ENCODE measurements at regions not wholly inside any gene's neighbourhood (a gene's known extent, or its start where the extent isn't known, plus 50 kb on each side); places are given as distances from the start of the nearest gene placed in this dataset.

DNA sequence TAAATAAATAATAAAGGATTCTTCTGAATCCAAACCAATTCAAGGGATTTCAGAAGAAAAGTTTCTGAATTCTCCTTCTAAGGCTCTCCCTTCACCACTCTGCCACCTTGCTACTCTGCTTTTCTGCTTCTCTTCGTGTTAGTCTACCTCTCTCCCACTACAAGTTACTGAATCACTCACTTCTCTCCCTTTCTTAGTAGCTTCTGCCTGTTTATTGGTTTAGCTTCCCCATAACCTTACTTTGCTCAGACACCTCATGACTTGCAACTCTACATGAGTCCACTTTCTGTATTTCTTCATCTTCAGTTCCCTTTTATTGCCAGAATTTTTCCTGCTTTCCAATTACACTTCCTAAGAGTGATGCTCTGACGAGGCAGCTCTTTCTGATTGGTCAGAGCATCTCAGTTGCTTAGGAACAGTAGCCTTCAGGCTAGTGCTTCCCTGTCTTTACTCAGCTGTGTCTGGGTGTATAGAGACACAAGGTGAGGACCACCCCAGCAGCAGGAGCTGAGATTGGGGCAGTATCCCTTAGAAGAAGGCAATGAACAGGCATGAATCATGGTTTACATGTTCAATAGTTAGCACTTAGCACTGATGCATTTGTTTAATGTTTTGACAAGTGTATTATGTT is 144.6 kb downstream of the SLC30A10 start:
- TF ChIP-seq, protein P1, sequence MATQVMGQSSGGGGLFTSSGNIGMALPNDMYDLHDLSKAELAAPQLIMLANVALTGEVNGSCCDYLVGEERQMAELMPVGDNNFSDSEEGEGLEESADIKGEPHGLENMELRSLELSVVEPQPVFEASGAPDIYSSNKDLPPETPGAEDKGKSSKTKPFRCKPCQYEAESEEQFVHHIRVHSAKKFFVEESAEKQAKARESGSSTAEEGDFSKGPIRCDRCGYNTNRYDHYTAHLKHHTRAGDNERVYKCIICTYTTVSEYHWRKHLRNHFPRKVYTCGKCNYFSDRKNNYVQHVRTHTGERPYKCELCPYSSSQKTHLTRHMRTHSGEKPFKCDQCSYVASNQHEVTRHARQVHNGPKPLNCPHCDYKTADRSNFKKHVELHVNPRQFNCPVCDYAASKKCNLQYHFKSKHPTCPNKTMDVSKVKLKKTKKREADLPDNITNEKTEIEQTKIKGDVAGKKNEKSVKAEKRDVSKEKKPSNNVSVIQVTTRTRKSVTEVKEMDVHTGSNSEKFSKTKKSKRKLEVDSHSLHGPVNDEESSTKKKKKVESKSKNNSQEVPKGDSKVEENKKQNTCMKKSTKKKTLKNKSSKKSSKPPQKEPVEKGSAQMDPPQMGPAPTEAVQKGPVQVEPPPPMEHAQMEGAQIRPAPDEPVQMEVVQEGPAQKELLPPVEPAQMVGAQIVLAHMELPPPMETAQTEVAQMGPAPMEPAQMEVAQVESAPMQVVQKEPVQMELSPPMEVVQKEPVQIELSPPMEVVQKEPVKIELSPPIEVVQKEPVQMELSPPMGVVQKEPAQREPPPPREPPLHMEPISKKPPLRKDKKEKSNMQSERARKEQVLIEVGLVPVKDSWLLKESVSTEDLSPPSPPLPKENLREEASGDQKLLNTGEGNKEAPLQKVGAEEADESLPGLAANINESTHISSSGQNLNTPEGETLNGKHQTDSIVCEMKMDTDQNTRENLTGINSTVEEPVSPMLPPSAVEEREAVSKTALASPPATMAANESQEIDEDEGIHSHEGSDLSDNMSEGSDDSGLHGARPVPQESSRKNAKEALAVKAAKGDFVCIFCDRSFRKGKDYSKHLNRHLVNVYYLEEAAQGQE (IDR thresholded peaks at IDR 0.05) = no peak
- TF ChIP-seq, protein P2, sequence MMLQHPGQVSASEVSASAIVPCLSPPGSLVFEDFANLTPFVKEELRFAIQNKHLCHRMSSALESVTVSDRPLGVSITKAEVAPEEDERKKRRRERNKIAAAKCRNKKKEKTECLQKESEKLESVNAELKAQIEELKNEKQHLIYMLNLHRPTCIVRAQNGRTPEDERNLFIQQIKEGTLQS (IDR thresholded peaks at IDR 0.05) = no peak
- TF ChIP-seq, protein P3, sequence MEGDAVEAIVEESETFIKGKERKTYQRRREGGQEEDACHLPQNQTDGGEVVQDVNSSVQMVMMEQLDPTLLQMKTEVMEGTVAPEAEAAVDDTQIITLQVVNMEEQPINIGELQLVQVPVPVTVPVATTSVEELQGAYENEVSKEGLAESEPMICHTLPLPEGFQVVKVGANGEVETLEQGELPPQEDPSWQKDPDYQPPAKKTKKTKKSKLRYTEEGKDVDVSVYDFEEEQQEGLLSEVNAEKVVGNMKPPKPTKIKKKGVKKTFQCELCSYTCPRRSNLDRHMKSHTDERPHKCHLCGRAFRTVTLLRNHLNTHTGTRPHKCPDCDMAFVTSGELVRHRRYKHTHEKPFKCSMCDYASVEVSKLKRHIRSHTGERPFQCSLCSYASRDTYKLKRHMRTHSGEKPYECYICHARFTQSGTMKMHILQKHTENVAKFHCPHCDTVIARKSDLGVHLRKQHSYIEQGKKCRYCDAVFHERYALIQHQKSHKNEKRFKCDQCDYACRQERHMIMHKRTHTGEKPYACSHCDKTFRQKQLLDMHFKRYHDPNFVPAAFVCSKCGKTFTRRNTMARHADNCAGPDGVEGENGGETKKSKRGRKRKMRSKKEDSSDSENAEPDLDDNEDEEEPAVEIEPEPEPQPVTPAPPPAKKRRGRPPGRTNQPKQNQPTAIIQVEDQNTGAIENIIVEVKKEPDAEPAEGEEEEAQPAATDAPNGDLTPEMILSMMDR (IDR thresholded peaks at IDR 0.05; ENCODE audit: low read depth, low read length, missing input control) = no peak
- TF ChIP-seq, protein P4, sequence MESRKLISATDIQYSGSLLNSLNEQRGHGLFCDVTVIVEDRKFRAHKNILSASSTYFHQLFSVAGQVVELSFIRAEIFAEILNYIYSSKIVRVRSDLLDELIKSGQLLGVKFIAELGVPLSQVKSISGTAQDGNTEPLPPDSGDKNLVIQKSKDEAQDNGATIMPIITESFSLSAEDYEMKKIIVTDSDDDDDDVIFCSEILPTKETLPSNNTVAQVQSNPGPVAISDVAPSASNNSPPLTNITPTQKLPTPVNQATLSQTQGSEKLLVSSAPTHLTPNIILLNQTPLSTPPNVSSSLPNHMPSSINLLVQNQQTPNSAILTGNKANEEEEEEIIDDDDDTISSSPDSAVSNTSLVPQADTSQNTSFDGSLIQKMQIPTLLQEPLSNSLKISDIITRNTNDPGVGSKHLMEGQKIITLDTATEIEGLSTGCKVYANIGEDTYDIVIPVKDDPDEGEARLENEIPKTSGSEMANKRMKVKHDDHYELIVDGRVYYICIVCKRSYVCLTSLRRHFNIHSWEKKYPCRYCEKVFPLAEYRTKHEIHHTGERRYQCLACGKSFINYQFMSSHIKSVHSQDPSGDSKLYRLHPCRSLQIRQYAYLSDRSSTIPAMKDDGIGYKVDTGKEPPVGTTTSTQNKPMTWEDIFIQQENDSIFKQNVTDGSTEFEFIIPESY (IDR thresholded peaks at IDR 0.05) = no peak
- TF ChIP-seq RXRA (IDR thresholded peaks at IDR 0.05) = no peak
- TF ChIP-seq JUND (IDR thresholded peaks at IDR 0.05) = no peak
- no peak for TF ChIP-seq RAD21 (IDR thresholded peaks at IDR 0.05)
- no peak for TF ChIP-seq SP1 (IDR thresholded peaks at IDR 0.05)
- no peak for TF ChIP-seq EGR1 (IDR thresholded peaks at IDR 0.05; ENCODE audit: low read depth in 2 of 2)
- no peak for TF ChIP-seq TAF1 (conservative IDR thresholded peaks at IDR 0.05)
- TF ChIP-seq GABPA (IDR thresholded peaks at IDR 0.05 in 1 of 2, conservative IDR thresholded peaks at IDR 0.05 in 1 of 2) = no peak
- TF ChIP-seq HNF4A (conservative IDR thresholded peaks at IDR 0.05) = no peak
- no peak for TF ChIP-seq HNF4G (IDR thresholded peaks at IDR 0.05)
- TF ChIP-seq, protein P5, sequence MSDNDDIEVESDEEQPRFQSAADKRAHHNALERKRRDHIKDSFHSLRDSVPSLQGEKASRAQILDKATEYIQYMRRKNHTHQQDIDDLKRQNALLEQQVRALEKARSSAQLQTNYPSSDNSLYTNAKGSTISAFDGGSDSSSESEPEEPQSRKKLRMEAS (IDR thresholded peaks at IDR 0.05) = no peak
